K562 (cell line): ENCODE measurements at regions not wholly inside any gene's neighbourhood (a gene's known extent, or its start where the extent isn't known, plus 50 kb on each side); places are given as distances from the start of the nearest gene placed in this dataset.

Source experiments
- ATAC-seq: fragments of 200-7000 bp; cut with Tn5 transposase; 3 replicates; pipeline ENCODE4 v1.9.1; 2020; ENCODE audit warnings: moderate library complexity
- BruUV-seq: library from RNA; stranded (reverse); fragments of 400-500 nt; replicated peaks from 2 replicates; lab custom pipeline; 2021; lab: Mats Ljungman, UMichigan
- CTCF ChIA-PET: fragments of 300-600 bp; formaldehyde crosslinking; extraction: SDS; loops from one replicate; lab custom pipeline; 2021; ENCODE audit warnings: low intra/inter-chr PET ratio; lab: Yijun Ruan, JAX
- POLR2A ChIA-PET: fragments of 300-600, 350-650 bp; sonication (Branson Sonifier 250); formaldehyde crosslinking; extraction: SDS; loops from one replicate; lab custom pipeline; 2021; ENCODE audit warnings: antibody characterized with exemption, inconsistent platforms; lab: Yijun Ruan, JAX
- DNase-seq, 4 experiments: peaks; one replicate each; pipeline versions ENCODE4 v3.0.0 to v3.0.0-alpha.2; 2011 to 2018; ENCODE audit warnings: low spot score in 3 of 4, mixed read lengths in 3 of 4; ENCODE audit errors: extremely low read depth in 1 of 4
- FAIRE-seq: peaks from 2 replicates; lab custom pipeline; 2011; peaks lifted over from hg19 to GRCh38; lab: Jason Lieb, UNC
- H2AFZ ChIP-seq: 2 replicates; pipeline ENCODE4 v1.6.0; 2011; ENCODE audit warnings: low read depth, low read length, control low read depth, inconsistent platforms
- H3K27ac ChIP-seq: fragments of 200-600 bp; 3 replicates; pipeline ENCODE4 v1.8.0; 2011; ENCODE audit warnings: low read depth, mild to moderate bottlenecking, control low read depth, inconsistent platforms, low read length, moderate library complexity, mixed read lengths; ENCODE audit errors: extremely low read depth
- H3K27me3 ChIP-seq, 2 experiments: fragments of 300-600 bp in 1 of 2; 2 replicates in 1 of 2; 3 replicates in 1 of 2; pipeline versions ENCODE4 v1.6.0 to v1.8.0; 2011; ENCODE audit warnings: inconsistent platforms in 2 of 2, low read length in 2 of 2, mild to moderate bottlenecking in 1 of 2, mixed read lengths in 1 of 2, moderate library complexity in 1 of 2; ENCODE audit not compliant: control insufficient read depth in 2 of 2, insufficient read depth in 2 of 2
- H3K36me3 ChIP-seq: fragments of 300-600 bp; 3 replicates; pipeline ENCODE4 v1.8.0; 2011; ENCODE audit warnings: mild to moderate bottlenecking, low read length, inconsistent platforms; ENCODE audit not compliant: control insufficient read depth, insufficient read depth
- H3K4me1 ChIP-seq, 2 experiments: fragments of 200-600 bp in 1 of 2; replicated peaks in 1 of 2; 2 replicates in 1 of 2; 3 replicates in 1 of 2; pipeline versions ENCODE4 v1.5.1 to v1.8.0; 2011; ENCODE audit warnings: inconsistent platforms in 2 of 2, low read length in 2 of 2, mild to moderate bottlenecking in 1 of 2, mixed read lengths in 1 of 2, moderate library complexity in 1 of 2; ENCODE audit not compliant: control insufficient read depth in 2 of 2, insufficient read depth in 2 of 2
- H3K4me2 ChIP-seq: 2 replicates; pipeline ENCODE4 v1.6.1; 2011; ENCODE audit warnings: low read length, control low read depth, inconsistent platforms, mixed read lengths; ENCODE audit not compliant: insufficient read depth
- H3K4me3 ChIP-seq: fragments of 200-600 bp; sonication (generic), shearing (Covaris generic); 2 replicates; pipeline ENCODE4 v1.5.1; 2016; ENCODE audit warnings: control low read depth, inconsistent platforms
- H3K79me2 ChIP-seq: fragments of 200-600 bp; 3 replicates; pipeline ENCODE4 v1.8.0; 2011; ENCODE audit warnings: low read length, inconsistent platforms; ENCODE audit not compliant: control insufficient read depth, insufficient read depth
- H3K9ac ChIP-seq, 2 experiments: 2 replicates each; pipeline versions ENCODE4 v1.6.0 to v1.6.1; 2011; ENCODE audit warnings: low read depth in 2 of 2, low read length in 2 of 2, control low read depth in 1 of 2, inconsistent platforms in 1 of 2, mild to moderate bottlenecking in 1 of 2, mixed read lengths in 1 of 2; ENCODE audit not compliant: insufficient read depth in 1 of 2
- H3K9me1 ChIP-seq: one replicate; pipeline ENCODE4 v1.6.0; 2011; ENCODE audit warnings: inconsistent platforms, mild to moderate bottlenecking, low read length, moderate library complexity; ENCODE audit not compliant: control insufficient read depth, insufficient read depth
- H3K9me3 ChIP-seq: replicated peaks from 2 replicates; pipeline ENCODE4 v1.5.1; 2011; ENCODE audit warnings: low read depth, low read length, inconsistent platforms; ENCODE audit not compliant: control insufficient read depth, insufficient read depth
- H4K20me1 ChIP-seq: replicated peaks from 2 replicates; pipeline ENCODE4 v1.6.1; 2011; ENCODE audit warnings: low read length, inconsistent platforms, mixed read lengths; ENCODE audit not compliant: control insufficient read depth, insufficient read depth
- GTF2F1 ChIP-seq: IDR thresholded peaks from 2 replicates; pipeline ENCODE4 v1.6.1; 2011; ENCODE audit warnings: low read depth, low read length, improper control_type of control experiment
- KAT7 ChIP-seq: sonication (generic); formaldehyde crosslinking; IDR thresholded peaks from 2 replicates; pipeline ENCODE4 v1.8.0; 2022; ENCODE audit warnings: missing genetic modification reagents, mild to moderate bottlenecking, borderline replicate concordance
- MAFG ChIP-seq: fragments of 450-650 bp; conservative IDR thresholded peaks from 2 replicates; pipeline ENCODE4 v1.6.1; 2016; ENCODE audit warnings: missing genetic modification characterization, missing compliant biosample characterization
- NBN ChIP-seq: fragments of 450-650 bp; IDR thresholded peaks from 2 replicates; pipeline ENCODE4 v1.6.1; 2016; ENCODE audit warnings: low read depth, mild to moderate bottlenecking
- NFE2 ChIP-seq: IDR thresholded peaks from 2 replicates; pipeline ENCODE4 v1.6.1; 2014; ENCODE audit warnings: antibody characterized with exemption, low read depth
- PHF21A ChIP-seq: fragments of 450-650 bp; IDR thresholded peaks from 2 replicates; pipeline ENCODE4 v1.6.1; 2017; ENCODE audit warnings: low read depth, borderline replicate concordance
- RAD51 ChIP-seq: fragments of 450-650 bp; IDR thresholded peaks from 2 replicates; pipeline ENCODE4 v1.7.1; 2016; ENCODE audit warnings: low read depth, mild to moderate bottlenecking, borderline replicate concordance
- RCOR1 ChIP-seq, 2 experiments: IDR thresholded peaks; 2 replicates each; pipeline ENCODE4 v1.6.1; 2012; ENCODE audit warnings: low read depth in 2 of 2, low read length in 2 of 2, borderline replicate concordance in 1 of 2, improper control_type of control experiment in 1 of 2
- SMAD2 ChIP-seq: fragments of 150-350 bp; IDR thresholded peaks from 2 replicates; pipeline ENCODE4 v1.6.1; 2014; ENCODE audit warnings: low read depth, mild to moderate bottlenecking, low read length
- ZBTB17 ChIP-seq: fragments of 450-650 bp; formaldehyde crosslinking; IDR thresholded peaks from 2 replicates; pipeline ENCODE4 v1.4.0; 2020; ENCODE audit warnings: mild to moderate bottlenecking
- ZNF444 ChIP-seq: fragments of 250-450 bp; sonication (Bioruptor Pico); IDR thresholded peaks from 2 replicates; pipeline ENCODE4 v1.4.0; 2020; ENCODE audit warnings: mild to moderate bottlenecking, moderate library complexity
- ZNF589 ChIP-seq: fragments of 200-800 bp; sonication (Bioruptor generic); IDR thresholded peaks from 2 replicates; pipeline ENCODE4 v1.6.1; 2016; ENCODE audit warnings: low read depth, missing genetic modification characterization, missing compliant biosample characterization
- WGBS: fragments of 100-300 bp; shearing (Covaris generic); methylation state at CpG from one replicate; pipeline ENCODE4 v1.1.6; 2016; ENCODE audit warnings: low coverage, mixed read lengths; ENCODE audit not compliant: insufficient coverage; ENCODE audit errors: missing lambda C conversion rate; 5-methylcytosine and 5-hydroxymethylcytosine counted together
- in situ Hi-C: fragments of 300-500 bp; cut with MboI; formaldehyde crosslinking; loops from 4 replicates; pipeline ENCODE4 v1.15.0; 2018; ENCODE audit warnings: inconsistent platforms, mixed read lengths
- intact Hi-C: fragments of 100-400 bp; cut with micrococcal nuclease; formaldehyde crosslinking; loops from 2 replicates; pipeline ENCODE4 v1.14.2; 2022
- TF ChIP-seq, protein P1 (sequence below): IDR thresholded peaks from 2 replicates; pipeline ENCODE4 v1.6.1; 2016; ENCODE audit warnings: missing genetic modification characterization, missing compliant biosample characterization
- TF ChIP-seq, protein P2 (sequence below): fragments of 250-450 bp; sonication (Bioruptor Pico); IDR thresholded peaks from 2 replicates; pipeline ENCODE4 v1.8.0; 2021; ENCODE audit warnings: borderline replicate concordance, mild to moderate bottlenecking, moderate library complexity; ENCODE audit not compliant: poor library complexity, severe bottlenecking

DNA sequence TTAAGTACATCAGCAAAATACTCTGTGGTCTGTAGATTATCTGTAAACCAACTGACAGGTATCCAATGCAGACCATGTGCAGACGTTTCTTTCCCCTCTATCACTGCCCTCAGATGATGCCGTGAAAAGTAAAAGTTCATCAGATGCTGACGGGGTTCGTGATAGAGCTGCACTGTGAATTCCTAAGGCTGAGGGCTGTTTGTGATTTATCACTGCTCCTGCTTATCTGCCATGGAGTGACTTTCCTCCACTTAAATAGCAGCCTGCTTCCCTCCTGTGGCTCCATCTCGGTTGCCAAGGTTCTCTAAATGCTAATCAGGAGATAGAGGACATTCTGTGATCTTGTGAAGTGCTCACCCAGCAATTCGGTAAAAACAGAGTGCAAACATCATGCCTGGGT is 89.3 kb upstream of the SRD5A3 start:
- Histone ChIP-seq H3K4me3 (no peak overlapping the region), H2AFZ (no peak overlapping the region), H3K27me3 (peaks cover 5 to 13% of the 10 kb centered on the region in 2 experiments; a peak in 4 of 5 replicates), H3K9me1 (no peaks in the 10 kb centered on the region), H3K9me3 (no peaks in the 10 kb centered on the region), H3K27ac (no peak overlapping the region), H3K79me2 (no peaks in the 10 kb centered on the region), H4K20me1 (no peaks in the 10 kb centered on the region), H3K4me1 (no peaks in the 10 kb centered on the region), H3K36me3 (no peaks in the 10 kb centered on the region), H3K4me2 (no peak overlapping the region), H3K9ac (no peak overlapping the region)
- TF ChIP-seq RAD51: no peak
- TF ChIP-seq PHF21A: no peak
- TF ChIP-seq ZBTB17 (CRISPR knock-in tag): no peak
- TF ChIP-seq RCOR1 (IDR thresholded peaks at IDR 0.05; ENCODE audit: borderline replicate concordance in 1 of 2, low read depth in 2 of 2, low read length in 2 of 2): no peak
- TF ChIP-seq NFE2: no peak
- no peak for TF ChIP-seq ZNF444 (CRISPR knock-in tag)
- no peak for TF ChIP-seq KAT7 (CRISPR knock-in tag)
- TF ChIP-seq NBN: no peak
- TF ChIP-seq, protein P1, sequence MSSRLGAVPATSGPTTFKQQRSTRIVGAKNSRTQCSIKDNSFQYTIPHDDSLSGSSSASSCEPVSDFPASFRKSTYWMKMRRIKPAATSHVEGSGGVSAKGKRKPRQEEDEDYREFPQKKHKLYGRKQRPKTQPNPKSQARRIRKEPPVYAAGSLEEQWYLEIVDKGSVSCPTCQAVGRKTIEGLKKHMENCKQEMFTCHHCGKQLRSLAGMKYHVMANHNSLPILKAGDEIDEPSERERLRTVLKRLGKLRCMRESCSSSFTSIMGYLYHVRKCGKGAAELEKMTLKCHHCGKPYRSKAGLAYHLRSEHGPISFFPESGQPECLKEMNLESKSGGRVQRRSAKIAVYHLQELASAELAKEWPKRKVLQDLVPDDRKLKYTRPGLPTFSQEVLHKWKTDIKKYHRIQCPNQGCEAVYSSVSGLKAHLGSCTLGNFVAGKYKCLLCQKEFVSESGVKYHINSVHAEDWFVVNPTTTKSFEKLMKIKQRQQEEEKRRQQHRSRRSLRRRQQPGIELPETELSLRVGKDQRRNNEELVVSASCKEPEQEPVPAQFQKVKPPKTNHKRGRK: no peak
- TF ChIP-seq, protein P2, sequence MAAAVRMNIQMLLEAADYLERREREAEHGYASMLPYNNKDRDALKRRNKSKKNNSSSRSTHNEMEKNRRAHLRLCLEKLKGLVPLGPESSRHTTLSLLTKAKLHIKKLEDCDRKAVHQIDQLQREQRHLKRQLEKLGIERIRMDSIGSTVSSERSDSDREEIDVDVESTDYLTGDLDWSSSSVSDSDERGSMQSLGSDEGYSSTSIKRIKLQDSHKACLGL (CRISPR knock-in tag): no peak
- TF ChIP-seq SMAD2: no peak
- TF ChIP-seq GTF2F1: no peak
- no peak for TF ChIP-seq ZNF589
- TF ChIP-seq MAFG (tag): no peak
- no peak for FAIRE-seq
- ATAC-seq: no peak
- ChIA-PET POLR2A (interaction anchor here (0.7 kb wide), 1 partner anchor 174 kb away, joined by 3 read pairs; no protein-coding TSS in a partner anchor), CTCF (no interaction called here)
- no peak for DNase-seq
- WGBS: 2% methylated on average over 6 of the region's 6 CpGs
- intact Hi-C loops: no loop called here
- in situ Hi-C loops: no loop called here
- no TSS peak for BruUV-seq
